PC-9 (cell line): ENCODE measurements at regions not wholly inside any gene's neighbourhood (a gene's known extent, or its start where the extent isn't known, plus 50 kb on each side); places are given as distances from the start of the nearest gene placed in this dataset.

Experiments
- BruUV-seq: library from RNA; stranded (reverse); fragments of 400-500 nt; replicated peaks from 2 replicates; lab custom pipeline; 2021; lab: Mats Ljungman, UMichigan
- CTCF ChIA-PET: fragments of 300-600 bp; sonication (Branson Sonifier 250); formaldehyde crosslinking; loops from one replicate; lab custom pipeline; 2022; ENCODE audit warnings: antibody characterized with exemption; lab: Charles Lee
- POLR2A ChIA-PET: fragments of 300-600 bp; sonication (Branson Sonifier 250); formaldehyde crosslinking; loops from one replicate; lab custom pipeline; 2022; ENCODE audit warnings: antibody characterized with exemption; ENCODE audit not compliant: unreplicated experiment; lab: Charles Lee
- DNase-seq, 2 experiments: peaks; one replicate each; pipeline versions ENCODE4 v3.0.0 to v3.0.0-alpha.2; 2015 to 2022; ENCODE audit warnings: mixed read lengths in 1 of 2
- H2AFZ ChIP-seq: fragments of 200-600 bp; sonication (generic); 2 replicates; pipeline ENCODE4 v1.8.1; 2017; ENCODE audit warnings: antibody characterized with exemption
- H3F3A ChIP-seq: fragments of 200-600 bp; sonication (generic); 2 replicates; pipeline ENCODE4 v1.8.1; 2017; ENCODE audit warnings: antibody characterized with exemption, mild to moderate bottlenecking, low read depth; ENCODE audit not compliant: insufficient read depth
- H3K27ac ChIP-seq: fragments of 200-600 bp; sonication (generic); 2 replicates; pipeline ENCODE4 v1.6.1; 2016; ENCODE audit warnings: mixed run types
- H3K27me3 ChIP-seq: fragments of 200-600 bp; sonication (generic); 2 replicates; pipeline ENCODE4 v1.6.1; 2016; ENCODE audit warnings: low read depth, mixed run types; ENCODE audit not compliant: insufficient read depth
- H3K36me3 ChIP-seq: fragments of 200-600 bp; sonication (generic); 2 replicates; pipeline ENCODE4 v1.6.1; 2016; ENCODE audit warnings: low read depth, mixed run types
- H3K4me1 ChIP-seq: fragments of 200-600 bp; sonication (generic); replicated peaks from 2 replicates; pipeline ENCODE4 v1.6.1; 2016; ENCODE audit warnings: mixed run types; ENCODE audit not compliant: insufficient read depth
- H3K4me2 ChIP-seq: fragments of 200-600 bp; sonication (generic); 2 replicates; pipeline ENCODE4 v1.6.1; 2017; ENCODE audit warnings: mixed run types
- H3K4me3 ChIP-seq: fragments of 200-600 bp; sonication (generic); 2 replicates; pipeline ENCODE4 v1.6.1; 2016; ENCODE audit warnings: mixed run types
- H3K79me2 ChIP-seq: fragments of 200-600 bp; sonication (generic); 2 replicates; pipeline ENCODE4 v1.6.1; 2017; ENCODE audit warnings: low read depth, mixed run types
- H3K9me2 ChIP-seq: fragments of 200-600 bp; sonication (generic); 2 replicates; pipeline ENCODE4 v1.8.1; 2017; ENCODE audit warnings: mild to moderate bottlenecking; ENCODE audit not compliant: insufficient read depth
- H3K9me3 ChIP-seq: fragments of 200-600 bp; sonication (generic); 2 replicates; pipeline ENCODE4 v1.8.1; 2016; ENCODE audit warnings: low read depth; ENCODE audit not compliant: insufficient read depth
- H4K20me1 ChIP-seq: fragments of 200-600 bp; sonication (generic); 2 replicates; pipeline ENCODE4 v1.8.1; 2017; ENCODE audit not compliant: insufficient read depth
- EZH2 ChIP-seq: fragments of 200-600 bp; sonication (generic); IDR thresholded peaks from 2 replicates; pipeline ENCODE4 v1.8.0; 2017; ENCODE audit warnings: antibody characterized with exemption, low read depth
- intact Hi-C: fragments of 100-400 bp; cut with micrococcal nuclease; formaldehyde crosslinking; loops from one replicate; pipeline ENCODE4 v1.10.0; 2022; ENCODE audit not compliant: unreplicated experiment
- TF ChIP-seq, protein P1 (sequence below): fragments of 200-600 bp; sonication (generic); conservative IDR thresholded peaks from 2 replicates; pipeline ENCODE4 v1.6.1; 2017; ENCODE audit warnings: mixed run types, antibody characterized with exemption, mild to moderate bottlenecking, moderate library complexity

GRCh38 chr2:133986881-133987795 is 266.7 kb upstream of the MGAT5 start:
- Histone ChIP-seq H3K36me3 (no peaks in the 10 kb centered on the region), H3K27ac (no peak overlapping the region), H3K27me3 (peaks cover 49% of the 10 kb centered on the region), H3K4me3 (no peak overlapping the region), H3K4me1 (no peaks in the 10 kb centered on the region), H3K4me2 (no peak overlapping the region), H3F3A (no peaks in the 10 kb centered on the region), H3K9me2 (no peaks in the 10 kb centered on the region), H4K20me1 (no peaks in the 10 kb centered on the region), H3K9me3 (no peaks in the 10 kb centered on the region), H3K79me2 (no peaks in the 10 kb centered on the region), H2AFZ (no peak overlapping the region)
- TF ChIP-seq, protein P1, sequence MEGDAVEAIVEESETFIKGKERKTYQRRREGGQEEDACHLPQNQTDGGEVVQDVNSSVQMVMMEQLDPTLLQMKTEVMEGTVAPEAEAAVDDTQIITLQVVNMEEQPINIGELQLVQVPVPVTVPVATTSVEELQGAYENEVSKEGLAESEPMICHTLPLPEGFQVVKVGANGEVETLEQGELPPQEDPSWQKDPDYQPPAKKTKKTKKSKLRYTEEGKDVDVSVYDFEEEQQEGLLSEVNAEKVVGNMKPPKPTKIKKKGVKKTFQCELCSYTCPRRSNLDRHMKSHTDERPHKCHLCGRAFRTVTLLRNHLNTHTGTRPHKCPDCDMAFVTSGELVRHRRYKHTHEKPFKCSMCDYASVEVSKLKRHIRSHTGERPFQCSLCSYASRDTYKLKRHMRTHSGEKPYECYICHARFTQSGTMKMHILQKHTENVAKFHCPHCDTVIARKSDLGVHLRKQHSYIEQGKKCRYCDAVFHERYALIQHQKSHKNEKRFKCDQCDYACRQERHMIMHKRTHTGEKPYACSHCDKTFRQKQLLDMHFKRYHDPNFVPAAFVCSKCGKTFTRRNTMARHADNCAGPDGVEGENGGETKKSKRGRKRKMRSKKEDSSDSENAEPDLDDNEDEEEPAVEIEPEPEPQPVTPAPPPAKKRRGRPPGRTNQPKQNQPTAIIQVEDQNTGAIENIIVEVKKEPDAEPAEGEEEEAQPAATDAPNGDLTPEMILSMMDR: no peak
- no peak for TF ChIP-seq EZH2
- intact Hi-C loops: no loop called here
- no peak for DNase-seq
- ChIA-PET POLR2A (no interaction called here), CTCF (no interaction called here)
- BruUV-seq: no TSS peak

- no peak overlapping the region for H3K4me3 ChIP-seq
- no peaks in the 10 kb centered on the region for H4K20me1 ChIP-seq
- no peaks in the 10 kb centered on the region for H3F3A ChIP-seq
- intact Hi-C loops: no loop called here
- H3K4me2 ChIP-seq: no peak overlapping the region
- H3K79me2 ChIP-seq: no peaks in the 10 kb centered on the region
- BruUV-seq: no TSS peak
- ChIA-PET CTCF (no interaction called here), POLR2A (no interaction called here)
- no peaks in the 10 kb centered on the region for H3K9me3 ChIP-seq
- H3K4me1 ChIP-seq: no peaks in the 10 kb centered on the region
- peak in 1 of 2 experiments; percentile 3 for DNase-seq
- H3K27me3 ChIP-seq: peaks cover 56% of the 10 kb centered on the region
- no peak overlapping the region for H3K27ac ChIP-seq
- TF ChIP-seq, protein P1: no peak
- TF ChIP-seq EZH2: no peak
- no peaks in the 10 kb centered on the region for H3K36me3 ChIP-seq
- H2AFZ ChIP-seq: no peak overlapping the region
- no peaks in the 10 kb centered on the region for H3K9me2 ChIP-seq
Observed at GRCh38 chr2:133988316-133988891, 265.5 kb upstream of the MGAT5 start.

GRCh38 chr2:133991606-133992168 is 262.2 kb upstream of the MGAT5 start:
- TF ChIP-seq EZH2: no peak
- TF ChIP-seq, protein P1: no peak
- no peak overlapping the region for H2AFZ ChIP-seq
- no peaks in the 10 kb centered on the region for H3K36me3 ChIP-seq
- ChIA-PET POLR2A (no interaction called here), CTCF (no interaction called here)
- peaks cover 51% of the 10 kb centered on the region for H3K27me3 ChIP-seq
- H3K79me2 ChIP-seq: no peaks in the 10 kb centered on the region
- BruUV-seq: no TSS peak
- H3K9me2 ChIP-seq: no peaks in the 10 kb centered on the region
- no peak for DNase-seq
- H4K20me1 ChIP-seq: no peaks in the 10 kb centered on the region
- H3K9me3 ChIP-seq: no peaks in the 10 kb centered on the region
- no peaks in the 10 kb centered on the region for H3K4me1 ChIP-seq
- H3K27ac ChIP-seq: no peak overlapping the region
- H3F3A ChIP-seq: no peaks in the 10 kb centered on the region
- intact Hi-C loops: no loop called here
- no peak overlapping the region for H3K4me2 ChIP-seq
- no peak overlapping the region for H3K4me3 ChIP-seq
